ENCODE measurements at regions not wholly inside any gene's neighbourhood (a gene's known extent, or its start where the extent isn't known, plus 50 kb on each side); places are given as distances from the start of the nearest gene placed in this dataset.
A peak's percentile ranks its signal among the peaks of the same experiment; 100 is the strongest.
"Not testable (repeated sequence)": the region's sequence is repeated elsewhere in the genome, so short reads cannot be mapped to it uniquely, and the experiment has no call there.

GRCh38 chr19:24032651-24033050, 54.3 kb upstream of the ZNF254 start:
- H3K4me1 Mint-ChIP-seq (ENCODE audit: low read depth): peaks cover 43% of the 10 kb centered on the region
- intact Hi-C loops (cut with DNase I, micrococcal nuclease): loop anchor here (1.0 to 10.0 kb wide), 8 partner anchors 52 to 758 kb away; partner anchors contain the start of genes ZNF675 (in 2 of the 2), ZNF254 (in 1 of the 2), ZNF681 (in 1 of the 2) and ZNF726 (in 1 of the 2)
- no peak for ATAC-seq (ENCODE audit: poor library complexity)
- peaks cover 32% of the 10 kb centered on the region for H3K36me3 Mint-ChIP-seq (ENCODE audit: low read depth)
- H3K27me3 Mint-ChIP-seq: no peaks in the 10 kb centered on the region
- H3K4me1 ChIP-seq (ENCODE audit: insufficient read depth, low read length): peaks cover 51% of the 10 kb centered on the region
- CTCF ChIA-PET: no interaction called here
- peaks cover 12% of the 10 kb centered on the region for H3K36me3 ChIP-seq (ENCODE audit: insufficient read depth, low read length)
- H3K27ac ChIP-seq (ENCODE audit: low read depth in 1 of 2, low read length in 2 of 2): peak overlapping the region in 1 of 2 donors; percentile 28
- no peak for TF ChIP-seq CTCF (IDR thresholded peaks at IDR 0.05)
- POLR2A ChIA-PET: interaction anchor here (1.8 to 4.3 kb wide), 11 partner anchors 11 to 1399 kb away, joined by 6 to 55 read pairs (median 21); partner anchors contain the start of genes ZNF254, ZNF492, ZNF675 and ZNF681
- peak overlapping the region; percentile 94 for H3K27ac Mint-ChIP-seq
- peak overlapping the region; percentile 100 for H3K4me3 Mint-ChIP-seq
- H3K9me3 Mint-ChIP-seq: no peaks in the 10 kb centered on the region
- peak in 3 of 14 experiments; percentile 3 to 16 (median 16) for DNase-seq
- peak overlapping the region; percentile 99 for H3K4me3 ChIP-seq (ENCODE audit: low read length)
- no peaks in the 10 kb centered on the region for H3K9me3 ChIP-seq (ENCODE audit: control insufficient read depth in 1 of 2, insufficient read depth in 1 of 2, low read length in 2 of 2)
- H3K27me3 ChIP-seq (ENCODE audit: control insufficient read depth in 1 of 2, insufficient read depth in 2 of 2, low read length in 2 of 2): no peaks in the 10 kb centered on the region

- TF ChIP-seq CTCF (IDR thresholded peaks at IDR 0.05): no peak
- DNase-seq (peak; percentile 65 to 92 (median 77)), ATAC-seq (ENCODE audit: poor library complexity) (peak; percentile 99)
- Histone ChIP-seq H3K27me3 (ENCODE audit: control insufficient read depth in 1 of 2, insufficient read depth in 2 of 2, low read length in 2 of 2) (no peaks in the 10 kb centered on the region), H3K4me1 (ENCODE audit: insufficient read depth, low read length) (peaks cover 51% of the 10 kb centered on the region), H3K4me3 (ENCODE audit: low read length) (peak overlapping the region; percentile 99), H3K9me3 (ENCODE audit: control insufficient read depth in 1 of 2, insufficient read depth in 1 of 2, low read length in 2 of 2) (no peaks in the 10 kb centered on the region), H3K27ac (ENCODE audit: low read depth in 1 of 2, low read length in 2 of 2) (peak overlapping the region; percentile 66 to 85), H3K36me3 (ENCODE audit: insufficient read depth, low read length) (peaks cover 12% of the 10 kb centered on the region)
- H3K36me3 Mint-ChIP-seq (ENCODE audit: low read depth): peaks cover 38% of the 10 kb centered on the region
- no peaks in the 10 kb centered on the region for H3K27me3 Mint-ChIP-seq
- POLR2A ChIA-PET: interaction anchor here (1.0 to 4.3 kb wide), 16 partner anchors 10 to 1981 kb away, joined by 3 to 55 read pairs (median 7); partner anchors contain the start of genes ZNF254, ZNF257, ZNF492 and ZNF675
- H3K4me1 Mint-ChIP-seq (ENCODE audit: low read depth): peaks cover 47% of the 10 kb centered on the region
- H3K4me3 Mint-ChIP-seq: peak overlapping the region; percentile 100
- no peaks in the 10 kb centered on the region for H3K9me3 Mint-ChIP-seq
- CTCF ChIA-PET: interaction anchor here (0.8 to 1.0 kb wide), 2 partner anchors 10 to 53 kb away, joined by 3 read pairs; partner anchors contain the start of gene ZNF254
- H3K27ac Mint-ChIP-seq: peak overlapping the region; percentile 94
- intact Hi-C loops (cut with DNase I, micrococcal nuclease): loop anchor here (1.0 to 10.0 kb wide), 8 partner anchors 51 to 759 kb away; partner anchors contain the start of genes ZNF675 (in 2 of the 2), ZNF254 (in 1 of the 2), ZNF681 (in 1 of the 2) and ZNF726 (in 1 of the 2)
These were observed 53.6 kb upstream of the ZNF254 start for GRCh38 chr19:24033301-24033962.

- DNase-seq (peak in 6 of 14 experiments; percentile 6 to 46 (median 18)), ATAC-seq (ENCODE audit: poor library complexity) (peak; percentile 8)
- peaks cover 52% of the 10 kb centered on the region for H3K4me1 Mint-ChIP-seq (ENCODE audit: low read depth)
These were observed 53.0 kb upstream of the ZNF254 start for GRCh38 chr19:24033963-24034342.

GRCh38 chr19:24035261-24035880, 51.6 kb upstream of the ZNF254 start:
- peak overlapping the region; percentile 100 for H3K4me3 Mint-ChIP-seq

More at GRCh38 chr19:24033963-24034342, 53.0 kb upstream of the ZNF254 start:
- no peaks in the 10 kb centered on the region for H3K9me3 Mint-ChIP-seq
- Histone ChIP-seq H3K36me3 (ENCODE audit: insufficient read depth, low read length) (peaks cover 14% of the 10 kb centered on the region), H3K27ac (ENCODE audit: low read depth in 1 of 2, low read length in 2 of 2) (peak overlapping the region; percentile 66 to 85), H3K4me1 (ENCODE audit: insufficient read depth, low read length) (peaks cover 54% of the 10 kb centered on the region), H3K27me3 (ENCODE audit: control insufficient read depth in 1 of 2, insufficient read depth in 2 of 2, low read length in 2 of 2) (no peaks in the 10 kb centered on the region), H3K9me3 (ENCODE audit: control insufficient read depth in 1 of 2, insufficient read depth in 1 of 2, low read length in 2 of 2) (no peaks in the 10 kb centered on the region), H3K4me3 (ENCODE audit: low read length) (peak overlapping the region; percentile 99)
- H3K27me3 Mint-ChIP-seq: no peaks in the 10 kb centered on the region
- ChIA-PET CTCF (interaction anchor here (0.8 to 1.0 kb wide), 2 partner anchors 10 to 52 kb away, joined by 3 read pairs; partner anchors contain the start of gene ZNF254), POLR2A (interaction anchor here (1.0 to 4.3 kb wide), 17 partner anchors 9 to 1982 kb away, joined by 3 to 55 read pairs (median 7); partner anchors contain the start of genes ZNF254, ZNF257, ZNF492 and ZNF675)
- no peak for TF ChIP-seq CTCF (IDR thresholded peaks at IDR 0.05)
- intact Hi-C loops (cut with DNase I, micrococcal nuclease): loop anchor here (1.0 to 10.0 kb wide), 10 partner anchors 51 to 759 kb away; partner anchors contain the start of genes ZNF675 (in 2 of the 2), ZNF726 (in 2 of the 2), ZNF91 (in 2 of the 2) and ZNF254 (in 1 of the 2)
- peak overlapping the region; percentile 100 for H3K4me3 Mint-ChIP-seq
- H3K36me3 Mint-ChIP-seq (ENCODE audit: low read depth): peaks cover 43% of the 10 kb centered on the region
- peak overlapping the region; percentile 94 for H3K27ac Mint-ChIP-seq

More at GRCh38 chr19:24035261-24035880, 51.6 kb upstream of the ZNF254 start:
- Histone ChIP-seq H3K36me3 (ENCODE audit: insufficient read depth, low read length) (peaks cover 17% of the 10 kb centered on the region), H3K4me1 (ENCODE audit: insufficient read depth, low read length) (peaks cover 55% of the 10 kb centered on the region)
- not testable (repeated sequence) for H3K27ac ChIP-seq (ENCODE audit: low read depth in 1 of 2, low read length in 2 of 2); H3K27me3 ChIP-seq (ENCODE audit: control insufficient read depth in 1 of 2, insufficient read depth in 2 of 2, low read length in 2 of 2); H3K9me3 ChIP-seq (ENCODE audit: control insufficient read depth in 1 of 2, insufficient read depth in 1 of 2, low read length in 2 of 2); H3K9me3 Mint-ChIP-seq; DNase-seq; H3K27me3 Mint-ChIP-seq; ATAC-seq (ENCODE audit: poor library complexity); H3K4me3 ChIP-seq (ENCODE audit: low read length)
- peaks cover 58% of the 10 kb centered on the region for H3K36me3 Mint-ChIP-seq (ENCODE audit: low read depth)
- ChIA-PET POLR2A (interaction anchor here (4.3 kb wide), 1 partner anchor 52 kb away, joined by 55 read pairs; the partner anchor contains the start of gene ZNF254), CTCF (interaction anchor here (0.9 kb wide), 1 partner anchor 10 kb away, joined by 3 read pairs; no protein-coding TSS in a partner anchor)
- H3K4me1 Mint-ChIP-seq (ENCODE audit: low read depth): peaks cover 66% of the 10 kb centered on the region
- peak overlapping the region; percentile 70 for H3K27ac Mint-ChIP-seq
- intact Hi-C loops (cut with DNase I, micrococcal nuclease): loop anchor here (2.0 to 10.0 kb wide), 6 partner anchors 49 to 761 kb away; partner anchors contain the start of genes ZNF254 (in 2 of the 2), ZNF681 (in 1 of the 2), ZNF726 (in 1 of the 2) and ZNF91 (in 1 of the 2)

All from CD4-positive, alpha-beta T cell (primary cell).